ENCODE measurements at regions not wholly inside any gene's neighbourhood (a gene's known extent, or its start where the extent isn't known, plus 50 kb on each side); places are given as distances from the start of the nearest gene placed in this dataset.

DNA sequence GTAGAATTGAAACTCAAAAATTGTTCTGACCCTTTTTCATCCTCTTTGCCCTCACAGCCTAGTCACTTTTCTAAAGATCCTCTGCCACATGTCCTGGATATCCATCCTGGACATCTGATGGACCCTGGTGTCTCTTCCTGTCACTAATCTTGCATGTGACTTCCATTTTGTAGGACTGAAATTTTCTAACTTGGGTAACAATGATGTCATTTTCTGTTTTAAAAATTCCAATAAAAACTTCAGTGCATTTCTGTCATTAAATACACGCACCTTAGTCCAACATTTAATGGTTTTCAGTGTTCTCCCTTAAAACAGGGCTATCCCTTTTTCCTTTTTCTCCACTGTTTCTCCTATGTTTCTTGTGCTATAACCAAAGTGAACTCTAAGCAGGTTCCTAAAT lies 684.9 kb upstream of the ANKRD30A start:
- Histone ChIP-seq H3K4me2 (ENCODE audit: low read depth, low read length, poor library complexity, severe bottlenecking) (no peak overlapping the region), H3K9me3 (ENCODE audit: insufficient read depth, low read depth, low read length) (no peaks in the 10 kb centered on the region), H3K4me3 (ENCODE audit: low read length, poor library complexity, severe bottlenecking) (no peak overlapping the region), H3K79me2 (ENCODE audit: insufficient read depth, low read length) (no peaks in the 10 kb centered on the region), H3F3A (ENCODE audit: low read depth) (no peaks in the 10 kb centered on the region), H3K36me3 (ENCODE audit: insufficient read depth, low read length) (no peaks in the 10 kb centered on the region), H4K20me1 (ENCODE audit: insufficient read depth, low read length, poor library complexity, severe bottlenecking) (no peaks in the 10 kb centered on the region), H3K9me2 (replicated peaks; ENCODE audit: low read depth, low read length) (no peaks in the 10 kb centered on the region), H2AFZ (ENCODE audit: low read length) (no peak overlapping the region), H3K9ac (ENCODE audit: low read depth, low read length, poor library complexity, severe bottlenecking) (no peak overlapping the region), H3K4me1 (ENCODE audit: insufficient read depth, low read length, poor library complexity, severe bottlenecking) (no peaks in the 10 kb centered on the region), H3K27me3 (ENCODE audit: insufficient read depth, low read length, poor library complexity, severe bottlenecking) (no peaks in the 10 kb centered on the region)
- TF ChIP-seq CTCF (conservative IDR thresholded peaks at IDR 0.05; ENCODE audit: low read length) (no peak), EZH2phosphoT487 (IDR thresholded peaks at IDR 0.05; ENCODE audit: borderline replicate concordance) (no peak)

DNA sequence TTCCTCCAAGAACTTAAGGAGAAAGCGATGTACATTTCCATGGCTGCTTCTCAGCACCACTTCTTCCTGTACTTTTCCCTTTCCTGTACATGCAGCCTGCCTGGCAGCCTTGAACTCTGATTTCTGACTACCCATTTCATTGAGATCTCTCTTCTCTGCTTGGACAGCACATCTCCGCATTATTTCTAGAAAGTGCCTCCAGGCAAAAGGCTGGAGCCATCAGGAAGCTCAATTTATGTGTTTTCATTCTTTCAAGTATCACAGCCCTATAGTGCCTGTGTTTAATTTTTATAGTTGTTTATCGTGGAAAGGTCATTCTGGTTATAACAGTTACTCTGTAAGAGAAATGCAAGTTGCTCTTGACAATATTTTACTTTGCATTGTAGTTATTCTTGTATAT lies 688.0 kb upstream of the ANKRD30A start:
- H3K4me1 ChIP-seq (ENCODE audit: insufficient read depth, low read length, poor library complexity, severe bottlenecking) = no peaks in the 10 kb centered on the region
- H3K4me3 ChIP-seq (ENCODE audit: low read length, poor library complexity, severe bottlenecking) = no peak overlapping the region
- no peaks in the 10 kb centered on the region for H3K36me3 ChIP-seq (ENCODE audit: insufficient read depth, low read length)
- no peak overlapping the region for H3K4me2 ChIP-seq (ENCODE audit: low read depth, low read length, poor library complexity, severe bottlenecking)
- H3K27me3 ChIP-seq (ENCODE audit: insufficient read depth, low read length, poor library complexity, severe bottlenecking) = no peaks in the 10 kb centered on the region
- no peak for TF ChIP-seq CTCF (conservative IDR thresholded peaks at IDR 0.05; ENCODE audit: low read length)
- no peaks in the 10 kb centered on the region for H3K79me2 ChIP-seq (ENCODE audit: insufficient read depth, low read length)
- H3K9ac ChIP-seq (ENCODE audit: low read depth, low read length, poor library complexity, severe bottlenecking) = no peak overlapping the region
- no peaks in the 10 kb centered on the region for H4K20me1 ChIP-seq (ENCODE audit: insufficient read depth, low read length, poor library complexity, severe bottlenecking)
- no peaks in the 10 kb centered on the region for H3K9me2 ChIP-seq (replicated peaks; ENCODE audit: low read depth, low read length)
- H3F3A ChIP-seq (ENCODE audit: low read depth) = no peaks in the 10 kb centered on the region
- H2AFZ ChIP-seq (ENCODE audit: low read length) = no peak overlapping the region
- no peaks in the 10 kb centered on the region for H3K9me3 ChIP-seq (ENCODE audit: insufficient read depth, low read depth, low read length)

DNA sequence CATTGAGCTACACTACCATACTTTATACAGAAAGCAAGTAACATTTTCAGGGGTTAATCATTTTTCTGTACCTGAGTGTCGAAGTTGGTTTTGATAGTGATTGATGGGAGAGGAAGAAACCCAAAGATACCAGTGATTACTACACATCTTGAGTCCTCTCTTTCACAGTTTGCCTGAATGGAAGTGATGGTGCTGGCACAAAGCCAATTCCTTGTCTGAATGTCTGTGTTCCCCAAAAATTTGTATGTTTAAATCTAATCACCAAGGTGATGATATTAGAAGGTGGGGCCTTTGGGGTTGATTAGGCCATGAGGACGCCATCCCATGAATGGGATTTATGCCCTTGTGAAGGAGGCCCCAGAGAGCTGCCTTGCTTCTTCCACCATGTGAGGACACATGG lies 696.9 kb upstream of the ANKRD30A start:
- Histone ChIP-seq H3F3A (ENCODE audit: low read depth) (no peaks in the 10 kb centered on the region), H3K4me1 (ENCODE audit: insufficient read depth, low read length, poor library complexity, severe bottlenecking) (no peaks in the 10 kb centered on the region), H3K36me3 (ENCODE audit: insufficient read depth, low read length) (no peaks in the 10 kb centered on the region), H3K9ac (ENCODE audit: low read depth, low read length, poor library complexity, severe bottlenecking) (no peak overlapping the region), H3K79me2 (ENCODE audit: insufficient read depth, low read length) (no peaks in the 10 kb centered on the region), H3K4me2 (ENCODE audit: low read depth, low read length, poor library complexity, severe bottlenecking) (no peak overlapping the region), H2AFZ (ENCODE audit: low read length) (no peak overlapping the region), H3K27me3 (ENCODE audit: insufficient read depth, low read length, poor library complexity, severe bottlenecking) (no peaks in the 10 kb centered on the region), H4K20me1 (ENCODE audit: insufficient read depth, low read length, poor library complexity, severe bottlenecking) (no peaks in the 10 kb centered on the region), H3K9me3 (ENCODE audit: insufficient read depth, low read depth, low read length) (no peaks in the 10 kb centered on the region), H3K4me3 (ENCODE audit: low read length, poor library complexity, severe bottlenecking) (no peak overlapping the region), H3K9me2 (replicated peaks; ENCODE audit: low read depth, low read length) (no peaks in the 10 kb centered on the region)
- TF ChIP-seq EZH2phosphoT487 (IDR thresholded peaks at IDR 0.05; ENCODE audit: borderline replicate concordance) = no peak
- no peak for TF ChIP-seq CTCF (conservative IDR thresholded peaks at IDR 0.05; ENCODE audit: low read length)

Measured in Loucy (cell line).